ENCODE measurements at regions not wholly inside any gene's neighbourhood (a gene's known extent, or its start where the extent isn't known, plus 50 kb on each side); places are given as distances from the start of the nearest gene placed in this dataset.

DNA sequence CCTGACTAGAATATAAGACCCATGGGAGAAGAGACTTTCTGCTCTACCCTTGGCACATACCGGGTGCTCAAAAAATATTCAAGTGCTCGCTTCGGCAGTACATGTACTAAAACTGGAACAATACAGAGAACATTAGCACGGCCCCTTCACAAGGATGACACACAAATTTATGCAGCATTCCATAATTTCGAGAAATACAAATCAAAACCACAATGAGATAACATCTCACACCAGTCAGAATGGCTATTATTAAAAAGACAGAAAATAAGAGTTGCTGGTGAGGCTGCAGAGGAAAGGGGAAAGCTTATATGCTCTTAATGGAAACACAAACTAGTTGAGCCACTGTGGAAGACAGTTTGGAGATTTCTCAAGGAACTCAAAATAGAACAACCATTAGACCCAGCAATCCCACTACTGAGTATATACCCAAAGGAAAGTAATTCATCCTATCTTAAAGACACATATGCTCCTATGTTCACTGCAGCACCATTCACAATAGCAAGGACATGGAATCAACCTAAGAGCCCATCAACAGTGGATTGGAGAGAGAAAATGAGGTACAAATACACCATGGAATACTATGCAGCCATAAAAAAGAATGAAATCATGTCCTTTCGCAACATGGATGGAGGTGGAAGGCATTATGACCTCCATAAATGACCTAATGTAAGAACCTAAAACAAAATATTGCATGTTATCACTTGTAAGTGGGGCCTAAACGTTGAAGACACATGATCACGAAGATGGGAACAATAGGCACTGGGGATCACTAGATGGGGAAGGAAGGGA, 71.6 kb upstream of the CYP1B1 start:
- no peak for DNase-seq (ENCODE audit: extremely low read depth, insufficient read length)
- Histone ChIP-seq H3K36me3 (ENCODE audit: control insufficient read depth, insufficient read depth, low read length) (no peaks in the 10 kb centered on the region), H3K27me3 (replicated peaks; ENCODE audit: control insufficient read depth, insufficient read depth, low read length) (no peaks in the 10 kb centered on the region), H3K4me3 (replicated peaks; ENCODE audit: low read depth, low read length) (no peak overlapping the region)
- TF ChIP-seq CTCF (IDR thresholded peaks at IDR 0.05; ENCODE audit: insufficient read depth, low read length, poor library complexity, severe bottlenecking): no peak

DNA sequence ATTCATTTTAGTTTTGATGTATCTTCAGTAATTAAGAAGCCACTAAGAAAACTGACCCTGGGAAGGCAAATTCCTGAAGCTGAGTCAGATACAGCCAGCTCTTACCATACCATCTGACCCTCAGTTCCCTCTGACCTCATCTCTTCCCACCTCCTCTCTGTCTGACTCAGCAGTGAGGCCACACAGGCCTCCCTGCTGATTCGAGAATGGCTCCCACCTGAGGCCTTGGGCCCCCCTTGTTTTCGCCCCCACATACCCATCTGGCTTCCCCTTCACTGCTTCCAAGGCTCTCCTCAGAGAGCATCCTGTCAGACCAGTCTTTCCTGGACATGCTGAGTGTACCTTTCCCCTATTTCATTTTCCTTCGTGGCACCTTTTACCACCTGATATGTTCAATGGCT, 71.0 kb upstream of the CYP1B1 start:
- Histone ChIP-seq H3K36me3 (ENCODE audit: control insufficient read depth, insufficient read depth, low read length) (no peaks in the 10 kb centered on the region), H3K27me3 (replicated peaks; ENCODE audit: control insufficient read depth, insufficient read depth, low read length) (no peaks in the 10 kb centered on the region), H3K4me3 (replicated peaks; ENCODE audit: low read depth, low read length) (no peak overlapping the region)
- TF ChIP-seq CTCF (IDR thresholded peaks at IDR 0.05; ENCODE audit: insufficient read depth, low read length, poor library complexity, severe bottlenecking): no peak
- DNase-seq (ENCODE audit: extremely low read depth, insufficient read length): peak; percentile 51

- Histone ChIP-seq H3K27me3 (replicated peaks; ENCODE audit: control insufficient read depth, insufficient read depth, low read length) (no peaks in the 10 kb centered on the region), H3K4me3 (replicated peaks; ENCODE audit: low read depth, low read length) (peak overlapping the region; percentile 17; the same call in 1 of the 2 replicates), H3K36me3 (ENCODE audit: control insufficient read depth, insufficient read depth, low read length) (no peaks in the 10 kb centered on the region)
- peak; percentile 71 for DNase-seq (ENCODE audit: extremely low read depth, insufficient read length)
- no peak for TF ChIP-seq CTCF (IDR thresholded peaks at IDR 0.05; ENCODE audit: insufficient read depth, low read length, poor library complexity, severe bottlenecking)
Observed at GRCh38 chr2:38146275-38146906, 70.4 kb upstream of the CYP1B1 start.

DNA sequence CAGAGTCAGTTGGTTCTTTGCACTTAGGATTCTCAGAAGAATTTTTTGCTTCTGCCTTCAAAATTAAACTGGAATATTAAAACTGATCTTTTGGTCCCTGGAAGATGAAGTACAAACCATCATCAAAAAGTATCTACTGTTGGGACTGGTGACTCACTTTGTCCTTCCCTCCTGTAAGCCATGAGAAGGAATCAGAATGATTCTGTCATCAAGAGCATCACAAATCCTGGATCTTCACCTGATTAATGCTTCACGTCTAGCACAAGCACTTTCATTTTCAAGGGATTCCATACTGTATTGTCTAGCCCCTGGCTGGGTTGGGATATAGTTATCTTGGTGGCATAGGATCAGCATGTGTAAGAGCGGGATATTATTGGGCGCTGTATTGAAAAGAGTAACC, 69.3 kb upstream of the CYP1B1 start:
- Histone ChIP-seq H3K4me3 (replicated peaks; ENCODE audit: low read depth, low read length) (no peak overlapping the region), H3K36me3 (ENCODE audit: control insufficient read depth, insufficient read depth, low read length) (no peaks in the 10 kb centered on the region), H3K27me3 (replicated peaks; ENCODE audit: control insufficient read depth, insufficient read depth, low read length) (no peaks in the 10 kb centered on the region)
- no peak for DNase-seq (ENCODE audit: extremely low read depth, insufficient read length)
- TF ChIP-seq CTCF (IDR thresholded peaks at IDR 0.05; ENCODE audit: insufficient read depth, low read length, poor library complexity, severe bottlenecking): no peak

GRCh38 chr2:38142627-38143026, 66.7 kb upstream of the CYP1B1 start:
- H3K4me3 ChIP-seq (replicated peaks; ENCODE audit: low read depth, low read length): no peak overlapping the region
- no peaks in the 10 kb centered on the region for H3K36me3 ChIP-seq (ENCODE audit: control insufficient read depth, insufficient read depth, low read length)
- no peak for TF ChIP-seq CTCF (IDR thresholded peaks at IDR 0.05; ENCODE audit: insufficient read depth, low read length, poor library complexity, severe bottlenecking)
- no peak for DNase-seq (ENCODE audit: extremely low read depth, insufficient read length)
- no peaks in the 10 kb centered on the region for H3K27me3 ChIP-seq (replicated peaks; ENCODE audit: control insufficient read depth, insufficient read depth, low read length)
